Left renal pelvis (tissue), 4 donors: ENCODE measurements at regions not wholly inside any gene's neighbourhood (a gene's known extent, or its start where the extent isn't known, plus 50 kb on each side); places are given as distances from the start of the nearest gene placed in this dataset.
A peak's percentile ranks its signal among the peaks of the same experiment; 100 is the strongest.
"Not testable (repeated sequence)": the region's sequence is repeated elsewhere in the genome, so short reads cannot be mapped to it uniquely, and the experiment has no call there.

Source experiments
- DNase-seq, 4 donors: peaks; one replicate each; pipeline ENCODE4 v3.0.0-alpha.2; 2013; ENCODE audit warnings: low read depth in 4 of 4, low spot score in 3 of 4

DNA sequence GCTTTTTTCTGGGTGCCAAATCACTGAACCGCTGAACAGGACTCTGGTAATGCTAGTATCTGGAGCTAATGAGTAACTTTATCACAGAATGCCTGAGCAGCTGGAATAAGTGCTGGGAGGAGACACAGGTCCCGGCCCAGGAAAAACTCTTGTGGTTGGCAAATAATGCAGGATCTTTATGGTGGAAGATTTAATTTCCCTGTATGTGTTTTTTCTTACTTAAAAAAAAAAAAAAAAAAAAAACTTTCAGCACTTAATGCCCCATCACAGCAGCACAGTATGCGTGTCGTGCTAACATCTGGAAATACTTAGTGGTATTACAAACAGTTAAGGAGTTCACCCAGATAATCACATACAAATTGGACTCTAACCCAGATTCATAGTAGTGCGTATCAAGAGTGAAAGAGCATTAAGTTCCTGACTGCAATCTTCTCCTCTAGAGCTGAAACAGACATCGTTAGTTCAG, 220.7 kb downstream of the TOMM20 start:
- peak in 1 of 4 donors; percentile 72 for DNase-seq

- DNase-seq: no peak
These were observed 221.3 kb downstream of the TOMM20 start for GRCh38 chr1:234907208-234907939.

GRCh38 chr1:234906654-234907053, 222.0 kb downstream of the TOMM20 start:
- no peak for DNase-seq

DNA sequence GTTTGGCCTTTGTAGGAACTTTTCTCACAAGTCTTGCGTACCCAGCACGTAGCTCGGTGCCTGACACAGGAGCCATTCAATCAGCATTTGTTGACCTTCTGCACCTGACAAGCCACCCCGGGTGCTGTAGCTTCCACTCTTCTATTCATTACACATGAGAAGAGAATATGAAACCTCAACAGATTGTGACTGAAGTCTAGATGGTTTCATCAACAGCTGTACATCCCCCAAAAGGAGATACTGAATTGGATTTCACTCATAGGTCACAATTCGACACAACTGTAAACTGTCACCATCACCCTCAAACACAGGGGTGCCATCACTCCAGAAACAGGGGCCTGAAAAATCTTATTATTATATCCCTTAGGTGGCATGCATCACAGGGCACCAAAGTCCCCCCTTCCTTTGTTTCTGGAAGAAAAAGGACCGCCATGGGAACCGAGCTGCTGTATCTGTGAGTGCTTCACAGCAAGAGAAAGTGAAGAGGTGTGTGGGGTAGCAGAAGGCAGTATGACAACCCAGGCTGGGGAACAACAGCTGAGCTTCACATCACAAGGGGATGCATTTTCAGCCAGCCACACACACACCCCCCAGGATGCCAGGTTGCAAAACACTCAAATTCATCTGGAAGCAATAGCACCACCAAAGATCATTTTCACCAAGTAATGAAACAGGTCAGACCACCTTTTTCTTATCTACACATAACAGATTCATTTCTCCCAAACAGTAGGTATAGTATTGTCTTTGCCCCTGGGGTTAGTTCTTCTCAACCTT, 225.7 kb downstream of the TOMM20 start:
- no peak for DNase-seq

GRCh38 chr1:234901491-234902049, 227.1 kb downstream of the TOMM20 start:
- no peak for DNase-seq

GRCh38 chr1:234900595-234900994, 228.0 kb downstream of the TOMM20 start:
- DNase-seq: no peak

GRCh38 chr1:234899730-234900072, 228.9 kb downstream of the TOMM20 start:
- DNase-seq: no peak

- no peak for DNase-seq
These were observed 229.5 kb downstream of the TOMM20 start for GRCh38 chr1:234899041-234899729.

DNA sequence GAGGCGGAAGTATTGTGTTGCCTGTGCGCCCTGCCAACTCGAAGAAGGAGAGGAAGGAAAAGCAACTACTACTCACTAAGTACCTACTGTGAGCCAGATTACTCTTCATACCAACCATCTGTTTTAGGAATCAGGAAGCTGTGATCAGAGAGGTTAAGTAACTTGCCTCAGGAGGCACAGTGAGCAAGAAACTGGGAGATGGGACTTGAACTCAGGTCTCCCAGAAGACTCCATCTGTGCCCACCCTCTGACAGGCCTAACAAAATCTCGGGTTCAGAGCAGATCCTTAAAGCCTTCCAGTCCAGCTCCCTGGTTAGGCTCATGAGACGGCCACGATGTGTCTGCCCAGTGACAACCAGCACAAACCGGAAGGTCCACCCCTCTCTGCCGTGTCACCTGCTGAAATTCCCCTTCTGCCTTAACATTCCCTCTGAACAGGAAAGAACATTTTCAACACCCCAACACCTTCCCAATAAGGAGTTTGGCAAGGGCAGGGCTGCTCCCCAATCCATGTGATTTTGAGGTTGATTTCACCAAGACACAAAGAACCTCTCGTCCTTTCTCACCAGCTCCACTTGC, 230.1 kb downstream of the TOMM20 start:
- no peak for DNase-seq

- no peak for DNase-seq
These were observed 230.7 kb downstream of the TOMM20 start for GRCh38 chr1:234897754-234898454.

- no peak for DNase-seq
These were observed 231.3 kb downstream of the TOMM20 start for GRCh38 chr1:234897390-234897749.

- DNase-seq: no peak
These were observed 231.9 kb downstream of the TOMM20 start for GRCh38 chr1:234896477-234897389.

DNA sequence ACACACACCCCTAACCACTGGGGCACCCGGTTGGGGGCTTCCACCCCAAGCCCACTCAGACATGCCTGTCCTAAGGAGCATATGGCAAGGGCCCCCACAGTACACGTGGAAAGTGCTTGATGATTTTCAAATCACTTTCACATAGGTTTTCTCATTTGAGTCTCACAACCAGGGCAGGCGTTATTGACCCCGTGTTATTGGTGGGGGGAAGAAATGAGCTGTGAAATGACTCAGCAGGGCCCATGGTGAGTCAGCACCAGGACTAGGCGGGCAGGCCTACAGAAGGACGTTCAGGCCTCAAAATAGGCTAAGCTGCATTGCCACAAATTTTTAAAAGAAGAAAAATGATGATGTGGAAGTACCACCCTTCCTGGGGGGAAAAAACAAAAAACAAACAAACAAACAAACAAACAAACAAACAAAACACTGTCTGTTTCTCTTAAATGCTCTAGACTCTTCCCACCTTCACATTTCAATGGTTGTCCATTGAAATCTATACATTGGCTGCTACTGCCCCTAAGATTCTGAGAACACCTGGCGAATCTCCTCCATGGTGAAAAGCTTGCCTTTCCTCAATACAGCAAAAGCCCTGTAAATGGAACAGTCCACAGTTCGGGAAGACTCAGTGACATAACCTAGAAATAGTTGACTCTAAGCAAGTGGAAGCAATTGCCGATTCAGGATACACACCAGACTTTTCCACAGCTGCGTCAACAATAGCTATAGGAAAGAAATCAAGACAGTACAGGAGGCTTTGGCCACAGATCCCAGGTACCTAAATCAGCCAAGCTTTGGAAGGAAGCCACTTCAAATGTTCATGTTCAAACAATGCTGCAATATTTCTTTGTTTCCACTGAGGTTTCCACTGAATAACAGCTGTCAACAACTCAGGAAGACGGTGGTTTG, 234.7 kb downstream of the TOMM20 start:
- DNase-seq: no peak

- no peak for DNase-seq
These were observed 235.3 kb downstream of the TOMM20 start for GRCh38 chr1:234893359-234893724.

GRCh38 chr1:234892642-234893041, 236.0 kb downstream of the TOMM20 start:
- DNase-seq: no peak

GRCh38 chr1:234891427-234891826, 237.2 kb downstream of the TOMM20 start:
- DNase-seq: no peak

DNA sequence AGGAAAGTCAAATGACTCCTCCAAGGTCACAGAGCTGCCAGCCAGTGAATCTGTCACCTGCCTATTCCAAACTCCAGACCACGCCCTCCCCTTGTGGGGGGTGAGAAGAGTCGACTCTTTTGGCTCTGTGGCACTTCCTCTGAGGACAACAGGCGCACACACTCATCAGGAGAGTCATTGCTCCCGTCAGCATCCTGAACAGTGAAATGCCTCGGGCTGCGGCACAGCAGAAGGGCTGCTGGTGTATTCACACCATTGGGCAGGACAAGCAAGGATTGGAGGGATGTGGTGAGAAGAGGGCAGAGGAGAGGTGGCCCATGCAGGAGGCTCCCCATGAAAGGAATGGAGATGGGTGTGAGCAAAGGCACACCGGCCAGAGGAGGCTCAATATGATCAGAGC, 239.0 kb downstream of the TOMM20 start:
- DNase-seq: no peak

GRCh38 chr1:234888247-234888646, 240.4 kb downstream of the TOMM20 start:
- not testable (repeated sequence) for DNase-seq
